Neuronal stem cell (in vitro differentiated cells): ENCODE measurements at regions not wholly inside any gene's neighbourhood (a gene's known extent, or its start where the extent isn't known, plus 50 kb on each side); places are given as distances from the start of the nearest gene placed in this dataset.

Experiments used
- DNase-seq: peaks from one replicate; pipeline ENCODE4 v3.0.0-alpha.2; 2013; ENCODE audit warnings: low spot score
- H2AFZ ChIP-seq: one replicate; pipeline ENCODE4 v1.6.1; 2013; ENCODE audit warnings: mild to moderate bottlenecking, low read length, inconsistent platforms
- H2AK5ac ChIP-seq: 2 replicates; pipeline ENCODE4 v1.6.1; 2013; ENCODE audit warnings: low read depth, mild to moderate bottlenecking, inconsistent platforms, low read length, moderate library complexity, mixed read lengths
- H2BK120ac ChIP-seq: 2 replicates; pipeline ENCODE4 v1.6.1; 2013; ENCODE audit warnings: low read depth, mild to moderate bottlenecking, inconsistent platforms, low read length, moderate library complexity, mixed read lengths
- H2BK12ac ChIP-seq: one replicate; pipeline ENCODE4 v1.6.1; 2013; ENCODE audit warnings: low read length, inconsistent platforms
- H2BK15ac ChIP-seq: 2 replicates; pipeline ENCODE4 v1.6.1; 2013; ENCODE audit warnings: mild to moderate bottlenecking, low read length, inconsistent platforms, mixed read lengths
- H2BK5ac ChIP-seq: one replicate; pipeline ENCODE4 v1.6.1; 2013; ENCODE audit warnings: inconsistent platforms, mild to moderate bottlenecking, low read length, moderate library complexity
- H3K14ac ChIP-seq: one replicate; pipeline ENCODE4 v1.6.1; 2013; ENCODE audit warnings: low read length, inconsistent platforms
- H3K18ac ChIP-seq: 2 replicates; pipeline ENCODE4 v1.6.1; 2013; ENCODE audit warnings: low read length, inconsistent platforms
- H3K23ac ChIP-seq: 2 replicates; pipeline ENCODE4 v1.6.1; 2013; ENCODE audit warnings: low read depth, mild to moderate bottlenecking, mixed read lengths, low read length, inconsistent platforms; ENCODE audit not compliant: poor library complexity
- H3K27ac ChIP-seq: replicated peaks from 3 replicates; pipeline ENCODE4 v1.5.1; 2013; ENCODE audit warnings: low read length, inconsistent platforms
- H3K27me3 ChIP-seq, 3 experiments: 2 replicates each; pipeline ENCODE4 v1.6.1; 2013; ENCODE audit warnings: low read length in 3 of 3, mild to moderate bottlenecking in 2 of 3, inconsistent platforms in 1 of 3, low read depth in 1 of 3, mixed read lengths in 1 of 3, moderate library complexity in 1 of 3; ENCODE audit not compliant: control insufficient read depth in 3 of 3, insufficient read depth in 3 of 3
- H3K36me3 ChIP-seq, 2 donors: replicated peaks in 1 of 2; 2 replicates each; pipeline ENCODE4 v1.6.1; 2013; ENCODE audit warnings: low read length in 2 of 2; ENCODE audit not compliant: control insufficient read depth in 2 of 2, insufficient read depth in 2 of 2
- H3K4ac ChIP-seq: 2 replicates; pipeline ENCODE4 v1.6.1; 2013; ENCODE audit warnings: inconsistent platforms, mild to moderate bottlenecking, low read length, moderate library complexity
- H3K4me1 ChIP-seq, 2 donors: 1 replicate in 1 of 2; 2 replicates in 1 of 2; pipeline ENCODE4 v1.6.1; 2013; ENCODE audit warnings: low read length in 2 of 2, low read depth in 1 of 2; ENCODE audit not compliant: control insufficient read depth in 2 of 2, insufficient read depth in 1 of 2
- H3K4me2 ChIP-seq: one replicate; pipeline ENCODE4 v1.6.1; 2013; ENCODE audit warnings: mild to moderate bottlenecking, low read length, inconsistent platforms; ENCODE audit not compliant: insufficient read depth, poor library complexity, severe bottlenecking
- H3K4me3 ChIP-seq, 2 donors: 2 replicates each; pipeline ENCODE4 v1.5.1; 2013; ENCODE audit warnings: low read length in 2 of 2, mild to moderate bottlenecking in 2 of 2, inconsistent platforms in 1 of 2, moderate library complexity in 1 of 2
- H3K79me1 ChIP-seq: one replicate; pipeline ENCODE4 v1.6.1; 2013; ENCODE audit warnings: low read depth, mild to moderate bottlenecking, inconsistent platforms, low read length, moderate library complexity
- H3K9ac ChIP-seq: one replicate; pipeline ENCODE4 v1.6.1; 2013; ENCODE audit warnings: mild to moderate bottlenecking, low read depth, low read length, inconsistent platforms; ENCODE audit not compliant: poor library complexity
- H3K9me3 ChIP-seq, 2 donors: replicated peaks in 1 of 2; 2 replicates each; pipeline versions ENCODE3 to v1.6.1; 2013; ENCODE audit warnings: low read length in 2 of 2, mild to moderate bottlenecking in 2 of 2, inconsistent platforms in 1 of 2, low read depth in 1 of 2, mixed read lengths in 1 of 2, moderate library complexity in 1 of 2; ENCODE audit not compliant: control insufficient read depth in 2 of 2, insufficient read depth in 1 of 2
- H4K8ac ChIP-seq: one replicate; pipeline ENCODE4 v1.6.1; 2013; ENCODE audit warnings: low read depth, mild to moderate bottlenecking, inconsistent platforms, low read length, moderate library complexity
- H4K91ac ChIP-seq: one replicate; pipeline ENCODE4 v1.6.1; 2013; ENCODE audit warnings: low read length, low read depth, mild to moderate bottlenecking, inconsistent platforms; ENCODE audit not compliant: poor library complexity
- WGBS, 2 donors: extraction: QIAGEN DNeasy Blood & Tissue Kit; methylation state at CpG; one replicate each; pipeline ENCODE4 v1.1.7; 2013; ENCODE audit warnings: missing lambda C conversion rate in 2 of 2, mixed read lengths in 1 of 2; ENCODE audit not compliant: insufficient read length in 2 of 2, insufficient replicate concordance in 1 of 2; ENCODE audit errors: extremely low coverage in 2 of 2; 5-methylcytosine and 5-hydroxymethylcytosine counted together

GRCh38 chr10:106317554-106317953 lies 847.0 kb downstream of the SORCS1 start:
- Histone ChIP-seq H2BK120ac (no peak overlapping the region), H3K14ac (no peak overlapping the region), H3K23ac (no peak overlapping the region), H3K4ac (no peak overlapping the region), H2BK12ac (no peak overlapping the region), H3K36me3 (no peaks in the 10 kb centered on the region), H4K8ac (no peak overlapping the region), H3K79me1 (no peaks in the 10 kb centered on the region), H2BK15ac (no peak overlapping the region), H3K9me3 (no peaks in the 10 kb centered on the region), H3K9ac (no peak overlapping the region), H3K27ac (no peak overlapping the region), H3K4me1 (peaks cover 0 to 1% of the 10 kb centered on the region in 2 donors), H2BK5ac (no peak overlapping the region), H3K27me3 (no peaks in the 10 kb centered on the region), H3K4me3 (no peak overlapping the region), H2AFZ (no peak overlapping the region), H3K4me2 (no peak overlapping the region), H3K18ac (no peak overlapping the region), H4K91ac (no peak overlapping the region), H2AK5ac (no peak overlapping the region)
- no CpG with 5 or more reads among the region's 2 CpGs for WGBS, 2 donors
- no peak for DNase-seq

- H3K23ac ChIP-seq: no peak overlapping the region
- H2BK12ac ChIP-seq: no peak overlapping the region
- no peak overlapping the region for H3K4ac ChIP-seq
- H3K36me3 ChIP-seq: no peaks in the 10 kb centered on the region
- H4K91ac ChIP-seq: no peak overlapping the region
- no peak overlapping the region for H4K8ac ChIP-seq
- peak overlapping the region; percentile 51 for H2AFZ ChIP-seq
- no peak overlapping the region for H2BK120ac ChIP-seq
- no peak overlapping the region for H3K9ac ChIP-seq
- H2BK5ac ChIP-seq: no peak overlapping the region
- no peaks in the 10 kb centered on the region for H3K27me3 ChIP-seq
- H3K18ac ChIP-seq: no peak overlapping the region
- H3K4me1 ChIP-seq: peaks cover 1 to 20% of the 10 kb centered on the region in 2 donors
- H3K27ac ChIP-seq: no peak overlapping the region
- H3K4me3 ChIP-seq: no peak overlapping the region
- H2BK15ac ChIP-seq: no peak overlapping the region
- H3K4me2 ChIP-seq: no peak overlapping the region
- no peak overlapping the region for H3K14ac ChIP-seq
- H3K79me1 ChIP-seq: no peaks in the 10 kb centered on the region
- no peak overlapping the region for H2AK5ac ChIP-seq
- no peak for DNase-seq
- WGBS, 2 donors: no CpG with 5 or more reads among the region's 1 CpG
- no peaks in the 10 kb centered on the region for H3K9me3 ChIP-seq
Measured at GRCh38 chr10:106313041-106313440, 851.5 kb downstream of the SORCS1 start.

GRCh38 chr10:106312087-106312486 lies 852.4 kb downstream of the SORCS1 start:
- H3K9me3 ChIP-seq: no peaks in the 10 kb centered on the region
- H2BK12ac ChIP-seq: no peak overlapping the region
- DNase-seq: no peak
- no peak overlapping the region for H3K9ac ChIP-seq
- no CpG with 5 or more reads among the region's 1 CpG for WGBS, 2 donors
- no peaks in the 10 kb centered on the region for H3K79me1 ChIP-seq
- H3K18ac ChIP-seq: no peak overlapping the region
- H3K4me1 ChIP-seq: peaks cover 1 to 25% of the 10 kb centered on the region in 2 donors
- H2BK5ac ChIP-seq: no peak overlapping the region
- H2BK120ac ChIP-seq: no peak overlapping the region
- no peak overlapping the region for H3K4ac ChIP-seq
- no peaks in the 10 kb centered on the region for H3K27me3 ChIP-seq
- H3K27ac ChIP-seq: no peak overlapping the region
- H3K4me2 ChIP-seq: no peak overlapping the region
- H2BK15ac ChIP-seq: no peak overlapping the region
- H4K91ac ChIP-seq: no peak overlapping the region
- H4K8ac ChIP-seq: no peak overlapping the region
- no peak overlapping the region for H2AK5ac ChIP-seq
- no peaks in the 10 kb centered on the region for H3K36me3 ChIP-seq
- H2AFZ ChIP-seq: no peak overlapping the region
- H3K4me3 ChIP-seq: no peak overlapping the region
- no peak overlapping the region for H3K23ac ChIP-seq
- H3K14ac ChIP-seq: no peak overlapping the region

- peaks cover 1 to 25% of the 10 kb centered on the region in 2 donors for H3K4me1 ChIP-seq
- H3K4me2 ChIP-seq: no peak overlapping the region
- WGBS, 2 donors: no CpG with 5 or more reads among the region's 4 CpGs
Measured at GRCh38 chr10:106311590-106311989, 852.9 kb downstream of the SORCS1 start.

More at GRCh38 chr10:106311590-106311989, 852.9 kb downstream of the SORCS1 start:
- Histone ChIP-seq H2AK5ac (no peak overlapping the region), H3K27me3 (no peaks in the 10 kb centered on the region), H3K79me1 (no peaks in the 10 kb centered on the region), H3K23ac (no peak overlapping the region), H3K36me3 (no peaks in the 10 kb centered on the region), H3K9me3 (no peaks in the 10 kb centered on the region), H2BK5ac (no peak overlapping the region), H4K91ac (no peak overlapping the region), H3K14ac (no peak overlapping the region), H3K27ac (no peak overlapping the region), H3K18ac (no peak overlapping the region), H2BK12ac (no peak overlapping the region), H3K4ac (no peak overlapping the region), H4K8ac (no peak overlapping the region), H3K4me3 (no peak overlapping the region), H3K9ac (no peak overlapping the region), H2AFZ (no peak overlapping the region), H2BK15ac (no peak overlapping the region), H2BK120ac (no peak overlapping the region)
- no peak for DNase-seq
